VCaP (cell line): ENCODE measurements at regions not wholly inside any gene's neighbourhood (a gene's known extent, or its start where the extent isn't known, plus 50 kb on each side); places are given as distances from the start of the nearest gene placed in this dataset.

Experiments used
- H3K27ac ChIP-seq: fragments of 450-650 bp; 2 replicates; pipeline ENCODE4 v1.5.1; 2017
- CTCF ChIP-seq: fragments of 450-650 bp; conservative IDR thresholded peaks from 2 replicates; pipeline ENCODE4 v1.5.1; 2017; ENCODE audit warnings: mild to moderate bottlenecking, moderate library complexity

- TF ChIP-seq CTCF, result no peak
- no peak overlapping the region for H3K27ac ChIP-seq
Measured at GRCh38 chr13:103276775-103277498, 210.7 kb upstream of the SLC10A2 start.

- no peak overlapping the region for H3K27ac ChIP-seq
- TF ChIP-seq CTCF, result no peak
Measured at GRCh38 chr13:103275722-103276121, 209.5 kb upstream of the SLC10A2 start.

- no peak for TF ChIP-seq CTCF
- no peak overlapping the region for H3K27ac ChIP-seq
Measured at GRCh38 chr13:103275081-103275480, 208.9 kb upstream of the SLC10A2 start.

GRCh38 chr13:103273825-103274224, 207.6 kb upstream of the SLC10A2 start:
- TF ChIP-seq CTCF, result no peak
- no peak overlapping the region for H3K27ac ChIP-seq

GRCh38 chr13:103272770-103273169, 206.6 kb upstream of the SLC10A2 start:
- TF ChIP-seq CTCF, result no peak
- H3K27ac ChIP-seq, result no peak overlapping the region

GRCh38 chr13:103263448-103263847, 197.2 kb upstream of the SLC10A2 start:
- no peak for TF ChIP-seq CTCF
- no peak overlapping the region for H3K27ac ChIP-seq

- no peak overlapping the region for H3K27ac ChIP-seq
- no peak for TF ChIP-seq CTCF
Measured at GRCh38 chr13:103255587-103256301, 189.5 kb upstream of the SLC10A2 start.
